Body of pancreas (tissue), 4 donors: ENCODE measurements at regions not wholly inside any gene's neighbourhood (a gene's known extent, or its start where the extent isn't known, plus 50 kb on each side); places are given as distances from the start of the nearest gene placed in this dataset.

Source experiments
- ATAC-seq: fragments of 150-250 bp; one replicate; pipeline ENCODE4 v1.9.1; 2016
- DNase-seq, 4 donors: peaks; one replicate each; pipeline ENCODE4 v3.0.0-alpha.2; 2019
- H3K27ac ChIP-seq, 4 donors: fragments of 200-600 bp; sonication (generic); 1 replicate in 3 of 4; 2 replicates in 1 of 4; pipeline versions ENCODE4 v1.5.1 to v1.6.1; 2016 to 2019; ENCODE audit warnings: mild to moderate bottlenecking in 1 of 4, mixed read lengths in 1 of 4, moderate library complexity in 1 of 4
- H3K27me3 ChIP-seq, 2 donors: fragments of 200-600 bp; sonication (generic); one replicate each; pipeline ENCODE4 v1.6.0; 2016; ENCODE audit warnings: mild to moderate bottlenecking in 1 of 2
- H3K36me3 ChIP-seq, 2 donors: fragments of 200-600 bp; sonication (generic); replicated peaks in 1 of 2; 2 replicates each; pipeline ENCODE4 v1.5.1; 2016; ENCODE audit warnings: low read depth in 2 of 2; ENCODE audit not compliant: insufficient read depth in 1 of 2
- H3K4me1 ChIP-seq: fragments of 200-600 bp; sonication (generic); one replicate; pipeline ENCODE4 v1.6.0; 2016
- H3K4me3 ChIP-seq, 2 donors: fragments of 200-600 bp; sonication (generic); 1 replicate in 1 of 2; 2 replicates in 1 of 2; pipeline ENCODE4 v1.5.1; 2016 to 2019
- H3K9me3 ChIP-seq, 3 donors: fragments of 200-600 bp; sonication (generic); 1 replicate in 2 of 3; 2 replicates in 1 of 3; pipeline ENCODE4 v1.5.1; 2016
- POLR2A ChIP-seq, 3 donors: fragments of 450-650 bp; IDR thresholded peaks; one replicate each; pipeline ENCODE4 v1.6.1; 2016; ENCODE audit warnings: antibody characterized with exemption in 3 of 3, mild to moderate bottlenecking in 2 of 3
- WGBS, 2 donors: methylation state at CpG; one replicate each; pipeline ENCODE4 v1.1.5; 2017; 5-methylcytosine and 5-hydroxymethylcytosine counted together
- intact Hi-C: fragments of 100-400 bp; cut with DNase I; formaldehyde crosslinking; loops from one replicate; pipeline ENCODE4 v1.15.1; 2023
- TF ChIP-seq, protein P1 (sequence below), 7 experiments: fragments of 450-650 bp in 4 of 7; fragments of 200-600 bp in 3 of 7; sonication (generic) in 3 of 7; IDR thresholded peaks; one replicate each; pipeline ENCODE4 v1.5.1; 2016 to 2019; ENCODE audit warnings: antibody characterized with exemption in 7 of 7

DNA sequence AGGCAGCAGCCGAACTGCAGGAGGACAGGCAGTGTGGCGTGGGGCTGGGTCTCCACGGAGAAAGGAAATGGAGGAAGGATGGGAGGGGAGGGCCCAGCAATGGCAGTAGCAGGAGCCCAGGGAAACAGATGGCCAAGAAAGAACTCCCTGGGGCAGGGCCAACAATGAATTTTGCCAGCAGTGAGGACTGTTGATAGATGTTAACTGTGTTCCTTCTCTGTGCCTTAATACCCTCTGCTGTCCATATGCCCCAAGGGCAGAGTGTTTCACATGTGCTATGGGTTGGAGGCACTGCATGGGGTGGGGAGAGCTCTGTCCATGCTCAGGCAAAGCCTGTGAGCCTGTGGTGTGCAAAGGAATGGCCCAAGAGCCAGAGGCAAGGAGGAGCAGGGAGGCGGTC, 70.8 kb upstream of the POMGNT2 start:
- Histone ChIP-seq H3K4me1 (peaks cover 32% of the 10 kb centered on the region), H3K27me3 (no peaks in the 10 kb centered on the region), H3K36me3 (no peaks in the 10 kb centered on the region), H3K9me3 (no peaks in the 10 kb centered on the region), H3K27ac (no peak overlapping the region), H3K4me3 (no peak overlapping the region)
- no peak for TF ChIP-seq POLR2A (IDR thresholded peaks at IDR 0.05)
- TF ChIP-seq, protein P1, sequence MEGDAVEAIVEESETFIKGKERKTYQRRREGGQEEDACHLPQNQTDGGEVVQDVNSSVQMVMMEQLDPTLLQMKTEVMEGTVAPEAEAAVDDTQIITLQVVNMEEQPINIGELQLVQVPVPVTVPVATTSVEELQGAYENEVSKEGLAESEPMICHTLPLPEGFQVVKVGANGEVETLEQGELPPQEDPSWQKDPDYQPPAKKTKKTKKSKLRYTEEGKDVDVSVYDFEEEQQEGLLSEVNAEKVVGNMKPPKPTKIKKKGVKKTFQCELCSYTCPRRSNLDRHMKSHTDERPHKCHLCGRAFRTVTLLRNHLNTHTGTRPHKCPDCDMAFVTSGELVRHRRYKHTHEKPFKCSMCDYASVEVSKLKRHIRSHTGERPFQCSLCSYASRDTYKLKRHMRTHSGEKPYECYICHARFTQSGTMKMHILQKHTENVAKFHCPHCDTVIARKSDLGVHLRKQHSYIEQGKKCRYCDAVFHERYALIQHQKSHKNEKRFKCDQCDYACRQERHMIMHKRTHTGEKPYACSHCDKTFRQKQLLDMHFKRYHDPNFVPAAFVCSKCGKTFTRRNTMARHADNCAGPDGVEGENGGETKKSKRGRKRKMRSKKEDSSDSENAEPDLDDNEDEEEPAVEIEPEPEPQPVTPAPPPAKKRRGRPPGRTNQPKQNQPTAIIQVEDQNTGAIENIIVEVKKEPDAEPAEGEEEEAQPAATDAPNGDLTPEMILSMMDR (IDR thresholded peaks at IDR 0.05) = no peak
- 74 to 95% methylated on average over 4 of the region's 4 CpGs for WGBS, 2 donors
- intact Hi-C loops = no loop called here
- no peak for ATAC-seq
- DNase-seq = no peak

DNA sequence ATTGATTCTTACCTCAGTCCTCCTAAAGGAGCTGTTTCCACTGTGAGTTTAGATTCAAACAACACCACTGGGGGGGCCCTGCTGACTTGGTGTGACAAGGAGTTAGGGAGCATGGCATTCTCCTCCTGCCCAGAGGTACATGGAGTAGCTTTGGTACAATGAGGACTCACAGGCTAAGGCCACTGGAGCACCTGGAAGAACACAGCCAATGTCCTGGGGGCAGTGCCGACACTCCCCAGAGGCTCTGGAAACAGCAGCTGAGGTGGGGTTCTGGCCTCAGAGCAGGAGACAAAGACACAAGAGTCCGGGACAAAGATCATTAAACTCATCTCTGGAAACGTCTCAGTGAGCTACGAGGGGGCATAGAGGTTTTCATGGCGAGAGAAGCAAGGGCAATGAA, 69.7 kb upstream of the POMGNT2 start:
- DNase-seq (no peak), ATAC-seq (no peak)
- H3K9me3 ChIP-seq = no peaks in the 10 kb centered on the region
- intact Hi-C loops = no loop called here
- 82 to 87% methylated on average over 5 of the region's 5 CpGs for WGBS, 2 donors
- no peak for TF ChIP-seq POLR2A (IDR thresholded peaks at IDR 0.05)
- TF ChIP-seq, protein P1 (IDR thresholded peaks at IDR 0.05) = no peak
- H3K27me3 ChIP-seq = no peaks in the 10 kb centered on the region
- H3K4me3 ChIP-seq = no peak overlapping the region
- H3K36me3 ChIP-seq = no peaks in the 10 kb centered on the region
- H3K27ac ChIP-seq = no peak overlapping the region
- H3K4me1 ChIP-seq = peaks cover 21% of the 10 kb centered on the region

DNA sequence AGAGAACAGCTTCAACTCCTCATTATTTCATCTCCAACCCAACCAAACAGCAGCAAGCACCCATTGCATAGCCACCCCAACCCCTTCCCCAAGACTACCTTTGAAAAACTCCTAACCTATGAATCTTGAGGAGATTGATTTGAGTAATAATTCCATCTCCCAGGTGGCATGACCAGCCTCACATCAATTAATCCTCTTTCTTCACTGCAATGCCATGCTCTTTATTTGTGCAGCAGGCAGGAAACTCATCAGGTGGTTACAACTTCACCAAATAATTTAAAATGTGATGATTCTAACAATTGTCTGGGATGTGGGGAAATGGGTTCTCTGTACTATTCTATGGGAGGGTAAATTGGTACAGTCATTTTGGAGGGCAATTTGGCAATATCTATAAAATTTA, 68.1 kb upstream of the POMGNT2 start:
- no peak overlapping the region for H3K4me3 ChIP-seq
- H3K4me1 ChIP-seq = peaks cover 7% of the 10 kb centered on the region
- intact Hi-C loops = no loop called here
- ATAC-seq (no peak), DNase-seq (no peak)
- no peaks in the 10 kb centered on the region for H3K9me3 ChIP-seq
- no peaks in the 10 kb centered on the region for H3K27me3 ChIP-seq
- TF ChIP-seq, protein P1 (IDR thresholded peaks at IDR 0.05) = no peak
- no peak for TF ChIP-seq POLR2A (IDR thresholded peaks at IDR 0.05)
- H3K36me3 ChIP-seq = no peaks in the 10 kb centered on the region
- H3K27ac ChIP-seq = no peak overlapping the region

DNA sequence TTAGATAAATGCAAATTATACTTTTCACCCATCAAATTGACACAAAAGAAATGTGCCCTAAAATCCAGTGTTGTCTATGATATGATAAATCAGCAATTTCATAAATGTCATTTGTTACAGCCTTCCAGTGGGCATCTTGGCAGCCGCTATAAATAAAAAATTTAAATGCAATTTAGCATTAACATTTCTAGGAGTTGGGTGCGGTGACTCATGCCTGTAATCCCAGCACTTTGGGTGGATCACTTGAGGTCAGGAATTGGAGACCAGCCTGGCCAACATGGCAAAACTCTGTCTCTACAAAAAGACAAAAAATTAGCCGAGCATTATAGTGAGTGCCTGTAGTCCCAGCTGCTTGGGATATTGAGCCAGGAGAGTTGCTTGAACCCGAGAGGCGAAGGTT, 65.9 kb upstream of the POMGNT2 start:
- no peak for ATAC-seq
- WGBS, 2 donors = 87% methylated on average over 5 of the region's 5 CpGs
- Histone ChIP-seq H3K27me3 (no peaks in the 10 kb centered on the region), H3K36me3 (no peaks in the 10 kb centered on the region), H3K9me3 (no peaks in the 10 kb centered on the region), H3K27ac (no peak overlapping the region), H3K4me3 (no peak overlapping the region), H3K4me1 (no peaks in the 10 kb centered on the region)
- TF ChIP-seq POLR2A (IDR thresholded peaks at IDR 0.05) = no peak
- TF ChIP-seq, protein P1 (IDR thresholded peaks at IDR 0.05) = no peak
- intact Hi-C loops = no loop called here
- no peak for DNase-seq

DNA sequence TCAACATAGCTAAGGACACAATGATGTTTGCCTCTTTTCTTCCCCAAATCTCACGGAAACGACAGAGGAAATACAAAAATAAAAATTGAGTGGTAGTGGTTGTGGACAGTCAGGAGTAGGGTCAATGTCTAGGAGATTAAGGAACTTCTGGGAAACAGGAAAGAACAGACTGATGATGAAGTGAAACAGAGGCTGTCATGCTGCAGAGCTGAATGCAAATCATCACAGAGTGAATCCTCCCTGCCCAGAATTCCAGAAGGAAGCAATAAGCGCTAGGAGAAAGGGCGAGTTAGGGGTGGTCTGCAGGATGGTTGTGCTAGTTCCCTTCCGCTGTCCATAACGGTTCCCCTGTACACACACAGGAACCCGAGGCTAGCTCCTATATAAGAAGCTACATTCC, 64.7 kb upstream of the POMGNT2 start:
- DNase-seq (no peak), ATAC-seq (no peak)
- no peaks in the 10 kb centered on the region for H3K36me3 ChIP-seq
- H3K27ac ChIP-seq = no peak overlapping the region
- TF ChIP-seq, protein P1 (IDR thresholded peaks at IDR 0.05) = no peak
- TF ChIP-seq POLR2A (IDR thresholded peaks at IDR 0.05) = no peak
- no peaks in the 10 kb centered on the region for H3K9me3 ChIP-seq
- intact Hi-C loops = no loop called here
- no peak overlapping the region for H3K4me3 ChIP-seq
- WGBS, 2 donors = 82 to 85% methylated on average over 7 of the region's 7 CpGs
- H3K4me1 ChIP-seq = no peaks in the 10 kb centered on the region
- H3K27me3 ChIP-seq = no peaks in the 10 kb centered on the region
